ENCODE measurements at regions not wholly inside any gene's neighbourhood (a gene's known extent, or its start where the extent isn't known, plus 50 kb on each side); places are given as distances from the start of the nearest gene placed in this dataset.

DNA sequence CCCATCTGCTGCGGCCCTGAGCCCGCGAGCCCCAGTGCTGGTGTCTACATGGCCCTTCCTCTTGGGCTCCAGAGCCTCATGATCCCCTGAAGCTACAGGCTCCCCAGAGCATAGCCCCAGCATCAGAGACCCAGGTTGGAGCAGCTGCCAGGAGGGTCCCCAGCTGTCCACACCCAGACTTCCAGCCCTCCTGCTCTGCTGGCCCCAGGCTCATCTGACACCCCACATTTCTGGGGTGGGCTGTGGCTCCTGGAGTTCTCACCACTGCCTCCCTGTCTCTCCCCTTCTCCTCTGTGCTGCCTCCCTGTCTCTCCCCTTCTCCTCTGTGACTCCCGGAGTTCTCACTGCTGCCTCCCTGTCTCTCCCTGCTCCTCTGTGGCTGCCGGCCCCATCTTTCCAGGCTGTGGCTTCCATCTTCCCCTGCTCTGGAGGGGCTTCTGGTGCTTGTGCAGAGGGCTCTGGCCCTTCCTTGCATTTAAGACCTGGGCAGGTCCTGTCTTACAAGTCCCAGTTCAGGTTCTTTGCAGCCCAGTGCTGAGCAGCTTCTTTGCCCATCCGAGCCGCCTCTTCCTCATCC lies 108.1 kb downstream of the ERMARD start (continued):
- TF ChIP-seq, protein P1, sequence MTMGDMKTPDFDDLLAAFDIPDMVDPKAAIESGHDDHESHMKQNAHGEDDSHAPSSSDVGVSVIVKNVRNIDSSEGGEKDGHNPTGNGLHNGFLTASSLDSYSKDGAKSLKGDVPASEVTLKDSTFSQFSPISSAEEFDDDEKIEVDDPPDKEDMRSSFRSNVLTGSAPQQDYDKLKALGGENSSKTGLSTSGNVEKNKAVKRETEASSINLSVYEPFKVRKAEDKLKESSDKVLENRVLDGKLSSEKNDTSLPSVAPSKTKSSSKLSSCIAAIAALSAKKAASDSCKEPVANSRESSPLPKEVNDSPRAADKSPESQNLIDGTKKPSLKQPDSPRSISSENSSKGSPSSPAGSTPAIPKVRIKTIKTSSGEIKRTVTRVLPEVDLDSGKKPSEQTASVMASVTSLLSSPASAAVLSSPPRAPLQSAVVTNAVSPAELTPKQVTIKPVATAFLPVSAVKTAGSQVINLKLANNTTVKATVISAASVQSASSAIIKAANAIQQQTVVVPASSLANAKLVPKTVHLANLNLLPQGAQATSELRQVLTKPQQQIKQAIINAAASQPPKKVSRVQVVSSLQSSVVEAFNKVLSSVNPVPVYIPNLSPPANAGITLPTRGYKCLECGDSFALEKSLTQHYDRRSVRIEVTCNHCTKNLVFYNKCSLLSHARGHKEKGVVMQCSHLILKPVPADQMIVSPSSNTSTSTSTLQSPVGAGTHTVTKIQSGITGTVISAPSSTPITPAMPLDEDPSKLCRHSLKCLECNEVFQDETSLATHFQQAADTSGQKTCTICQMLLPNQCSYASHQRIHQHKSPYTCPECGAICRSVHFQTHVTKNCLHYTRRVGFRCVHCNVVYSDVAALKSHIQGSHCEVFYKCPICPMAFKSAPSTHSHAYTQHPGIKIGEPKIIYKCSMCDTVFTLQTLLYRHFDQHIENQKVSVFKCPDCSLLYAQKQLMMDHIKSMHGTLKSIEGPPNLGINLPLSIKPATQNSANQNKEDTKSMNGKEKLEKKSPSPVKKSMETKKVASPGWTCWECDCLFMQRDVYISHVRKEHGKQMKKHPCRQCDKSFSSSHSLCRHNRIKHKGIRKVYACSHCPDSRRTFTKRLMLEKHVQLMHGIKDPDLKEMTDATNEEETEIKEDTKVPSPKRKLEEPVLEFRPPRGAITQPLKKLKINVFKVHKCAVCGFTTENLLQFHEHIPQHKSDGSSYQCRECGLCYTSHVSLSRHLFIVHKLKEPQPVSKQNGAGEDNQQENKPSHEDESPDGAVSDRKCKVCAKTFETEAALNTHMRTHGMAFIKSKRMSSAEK (CRISPR knock-in tag; IDR thresholded peaks at IDR 0.05; ENCODE audit: borderline replicate concordance), result no peak
- TF ChIP-seq, protein P2, sequence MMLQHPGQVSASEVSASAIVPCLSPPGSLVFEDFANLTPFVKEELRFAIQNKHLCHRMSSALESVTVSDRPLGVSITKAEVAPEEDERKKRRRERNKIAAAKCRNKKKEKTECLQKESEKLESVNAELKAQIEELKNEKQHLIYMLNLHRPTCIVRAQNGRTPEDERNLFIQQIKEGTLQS (CRISPR knock-in tag; conservative IDR thresholded peaks at IDR 0.05), result no peak
- no peak for TF ChIP-seq NFATC4 (CRISPR knock-in tag; IDR thresholded peaks at IDR 0.05)
- no peak for TF ChIP-seq TEAD1 (CRISPR knock-in tag; IDR thresholded peaks at IDR 0.05)
- TF ChIP-seq, protein P3, sequence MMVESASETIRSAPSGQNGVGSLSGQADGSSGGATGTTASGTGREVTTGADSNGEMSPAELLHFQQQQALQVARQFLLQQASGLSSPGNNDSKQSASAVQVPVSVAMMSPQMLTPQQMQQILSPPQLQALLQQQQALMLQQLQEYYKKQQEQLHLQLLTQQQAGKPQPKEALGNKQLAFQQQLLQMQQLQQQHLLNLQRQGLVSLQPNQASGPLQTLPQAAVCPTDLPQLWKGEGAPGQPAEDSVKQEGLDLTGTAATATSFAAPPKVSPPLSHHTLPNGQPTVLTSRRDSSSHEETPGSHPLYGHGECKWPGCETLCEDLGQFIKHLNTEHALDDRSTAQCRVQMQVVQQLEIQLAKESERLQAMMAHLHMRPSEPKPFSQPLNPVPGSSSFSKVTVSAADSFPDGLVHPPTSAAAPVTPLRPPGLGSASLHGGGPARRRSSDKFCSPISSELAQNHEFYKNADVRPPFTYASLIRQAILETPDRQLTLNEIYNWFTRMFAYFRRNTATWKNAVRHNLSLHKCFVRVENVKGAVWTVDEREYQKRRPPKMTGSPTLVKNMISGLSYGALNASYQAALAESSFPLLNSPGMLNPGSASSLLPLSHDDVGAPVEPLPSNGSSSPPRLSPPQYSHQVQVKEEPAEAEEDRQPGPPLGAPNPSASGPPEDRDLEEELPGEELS (CRISPR knock-in tag; IDR thresholded peaks at IDR 0.05), result no peak
- no peak for TF ChIP-seq SMAD3 (CRISPR knock-in tag; IDR thresholded peaks at IDR 0.05; ENCODE audit: borderline replicate concordance)
- no peak for TF ChIP-seq SOX15 (CRISPR knock-in tag; IDR thresholded peaks at IDR 0.05)
- TF ChIP-seq, protein P4, sequence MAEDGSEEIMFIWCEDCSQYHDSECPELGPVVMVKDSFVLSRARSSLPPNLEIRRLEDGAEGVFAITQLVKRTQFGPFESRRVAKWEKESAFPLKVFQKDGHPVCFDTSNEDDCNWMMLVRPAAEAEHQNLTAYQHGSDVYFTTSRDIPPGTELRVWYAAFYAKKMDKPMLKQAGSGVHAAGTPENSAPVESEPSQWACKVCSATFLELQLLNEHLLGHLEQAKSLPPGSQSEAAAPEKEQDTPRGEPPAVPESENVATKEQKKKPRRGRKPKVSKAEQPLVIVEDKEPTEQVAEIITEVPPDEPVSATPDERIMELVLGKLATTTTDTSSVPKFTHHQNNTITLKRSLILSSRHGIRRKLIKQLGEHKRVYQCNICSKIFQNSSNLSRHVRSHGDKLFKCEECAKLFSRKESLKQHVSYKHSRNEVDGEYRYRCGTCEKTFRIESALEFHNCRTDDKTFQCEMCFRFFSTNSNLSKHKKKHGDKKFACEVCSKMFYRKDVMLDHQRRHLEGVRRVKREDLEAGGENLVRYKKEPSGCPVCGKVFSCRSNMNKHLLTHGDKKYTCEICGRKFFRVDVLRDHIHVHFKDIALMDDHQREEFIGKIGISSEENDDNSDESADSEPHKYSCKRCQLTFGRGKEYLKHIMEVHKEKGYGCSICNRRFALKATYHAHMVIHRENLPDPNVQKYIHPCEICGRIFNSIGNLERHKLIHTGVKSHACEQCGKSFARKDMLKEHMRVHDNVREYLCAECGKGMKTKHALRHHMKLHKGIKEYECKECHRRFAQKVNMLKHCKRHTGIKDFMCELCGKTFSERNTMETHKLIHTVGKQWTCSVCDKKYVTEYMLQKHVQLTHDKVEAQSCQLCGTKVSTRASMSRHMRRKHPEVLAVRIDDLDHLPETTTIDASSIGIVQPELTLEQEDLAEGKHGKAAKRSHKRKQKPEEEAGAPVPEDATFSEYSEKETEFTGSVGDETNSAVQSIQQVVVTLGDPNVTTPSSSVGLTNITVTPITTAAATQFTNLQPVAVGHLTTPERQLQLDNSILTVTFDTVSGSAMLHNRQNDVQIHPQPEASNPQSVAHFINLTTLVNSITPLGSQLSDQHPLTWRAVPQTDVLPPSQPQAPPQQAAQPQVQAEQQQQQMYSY (CRISPR knock-in tag; IDR thresholded peaks at IDR 0.05), result no peak

DNA sequence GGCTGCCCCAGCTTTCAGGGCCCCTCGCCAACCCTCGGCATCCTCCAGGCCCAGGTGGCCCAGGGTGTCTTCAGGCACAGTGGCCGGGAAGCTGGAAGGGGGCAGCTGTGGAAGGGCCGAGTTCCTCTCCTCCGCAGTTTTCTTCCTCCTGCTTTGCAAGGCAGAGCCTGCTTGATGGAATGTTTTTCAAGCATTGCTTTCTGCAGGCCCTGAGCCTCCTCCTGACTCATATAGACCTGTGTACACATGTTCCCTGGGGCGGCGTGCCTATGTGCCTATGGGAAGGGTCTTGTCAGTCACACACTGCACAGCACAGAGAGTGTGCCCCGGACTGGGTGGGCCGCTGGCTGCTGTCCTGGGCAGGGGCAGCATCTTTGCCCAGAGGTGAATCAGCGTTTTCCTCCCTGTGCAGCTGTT lies 107.5 kb downstream of the ERMARD start:
- H3K4me3 Mint-ChIP-seq, result no peak overlapping the region
- CTCF ChIA-PET, result interaction anchor here (2.3 kb wide), 1 partner anchor 27 kb away, joined by 7 read pairs; no protein-coding TSS in a partner anchor
- no peak for DNase-seq (ENCODE audit: low spot score)
- TF ChIP-seq, protein P5, sequence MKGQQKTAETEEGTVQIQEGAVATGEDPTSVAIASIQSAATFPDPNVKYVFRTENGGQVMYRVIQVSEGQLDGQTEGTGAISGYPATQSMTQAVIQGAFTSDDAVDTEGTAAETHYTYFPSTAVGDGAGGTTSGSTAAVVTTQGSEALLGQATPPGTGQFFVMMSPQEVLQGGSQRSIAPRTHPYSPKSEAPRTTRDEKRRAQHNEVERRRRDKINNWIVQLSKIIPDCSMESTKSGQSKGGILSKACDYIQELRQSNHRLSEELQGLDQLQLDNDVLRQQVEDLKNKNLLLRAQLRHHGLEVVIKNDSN (CRISPR knock-in tag; IDR thresholded peaks at IDR 0.05), result no peak
- TF ChIP-seq JAZF1 (CRISPR knock-in tag; IDR thresholded peaks at IDR 0.05), result no peak
- TF ChIP-seq TCF7 (CRISPR knock-in tag; IDR thresholded peaks at IDR 0.05; ENCODE audit: low read depth), result no peak
- TF ChIP-seq, protein P6, sequence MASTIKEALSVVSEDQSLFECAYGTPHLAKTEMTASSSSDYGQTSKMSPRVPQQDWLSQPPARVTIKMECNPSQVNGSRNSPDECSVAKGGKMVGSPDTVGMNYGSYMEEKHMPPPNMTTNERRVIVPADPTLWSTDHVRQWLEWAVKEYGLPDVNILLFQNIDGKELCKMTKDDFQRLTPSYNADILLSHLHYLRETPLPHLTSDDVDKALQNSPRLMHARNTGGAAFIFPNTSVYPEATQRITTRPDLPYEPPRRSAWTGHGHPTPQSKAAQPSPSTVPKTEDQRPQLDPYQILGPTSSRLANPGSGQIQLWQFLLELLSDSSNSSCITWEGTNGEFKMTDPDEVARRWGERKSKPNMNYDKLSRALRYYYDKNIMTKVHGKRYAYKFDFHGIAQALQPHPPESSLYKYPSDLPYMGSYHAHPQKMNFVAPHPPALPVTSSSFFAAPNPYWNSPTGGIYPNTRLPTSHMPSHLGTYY (CRISPR knock-in tag; IDR thresholded peaks at IDR 0.05), result no peak
- TF ChIP-seq, protein P7, sequence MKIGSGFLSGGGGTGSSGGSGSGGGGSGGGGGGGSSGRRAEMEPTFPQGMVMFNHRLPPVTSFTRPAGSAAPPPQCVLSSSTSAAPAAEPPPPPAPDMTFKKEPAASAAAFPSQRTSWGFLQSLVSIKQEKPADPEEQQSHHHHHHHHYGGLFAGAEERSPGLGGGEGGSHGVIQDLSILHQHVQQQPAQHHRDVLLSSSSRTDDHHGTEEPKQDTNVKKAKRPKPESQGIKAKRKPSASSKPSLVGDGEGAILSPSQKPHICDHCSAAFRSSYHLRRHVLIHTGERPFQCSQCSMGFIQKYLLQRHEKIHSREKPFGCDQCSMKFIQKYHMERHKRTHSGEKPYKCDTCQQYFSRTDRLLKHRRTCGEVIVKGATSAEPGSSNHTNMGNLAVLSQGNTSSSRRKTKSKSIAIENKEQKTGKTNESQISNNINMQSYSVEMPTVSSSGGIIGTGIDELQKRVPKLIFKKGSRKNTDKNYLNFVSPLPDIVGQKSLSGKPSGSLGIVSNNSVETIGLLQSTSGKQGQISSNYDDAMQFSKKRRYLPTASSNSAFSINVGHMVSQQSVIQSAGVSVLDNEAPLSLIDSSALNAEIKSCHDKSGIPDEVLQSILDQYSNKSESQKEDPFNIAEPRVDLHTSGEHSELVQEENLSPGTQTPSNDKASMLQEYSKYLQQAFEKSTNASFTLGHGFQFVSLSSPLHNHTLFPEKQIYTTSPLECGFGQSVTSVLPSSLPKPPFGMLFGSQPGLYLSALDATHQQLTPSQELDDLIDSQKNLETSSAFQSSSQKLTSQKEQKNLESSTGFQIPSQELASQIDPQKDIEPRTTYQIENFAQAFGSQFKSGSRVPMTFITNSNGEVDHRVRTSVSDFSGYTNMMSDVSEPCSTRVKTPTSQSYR (CRISPR knock-in tag; IDR thresholded peaks at IDR 0.05), result no peak
- TF ChIP-seq, protein P8, sequence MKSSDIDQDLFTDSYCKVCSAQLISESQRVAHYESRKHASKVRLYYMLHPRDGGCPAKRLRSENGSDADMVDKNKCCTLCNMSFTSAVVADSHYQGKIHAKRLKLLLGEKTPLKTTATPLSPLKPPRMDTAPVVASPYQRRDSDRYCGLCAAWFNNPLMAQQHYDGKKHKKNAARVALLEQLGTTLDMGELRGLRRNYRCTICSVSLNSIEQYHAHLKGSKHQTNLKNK (CRISPR knock-in tag; IDR thresholded peaks at IDR 0.05), result no peak
- TF ChIP-seq, protein P9, sequence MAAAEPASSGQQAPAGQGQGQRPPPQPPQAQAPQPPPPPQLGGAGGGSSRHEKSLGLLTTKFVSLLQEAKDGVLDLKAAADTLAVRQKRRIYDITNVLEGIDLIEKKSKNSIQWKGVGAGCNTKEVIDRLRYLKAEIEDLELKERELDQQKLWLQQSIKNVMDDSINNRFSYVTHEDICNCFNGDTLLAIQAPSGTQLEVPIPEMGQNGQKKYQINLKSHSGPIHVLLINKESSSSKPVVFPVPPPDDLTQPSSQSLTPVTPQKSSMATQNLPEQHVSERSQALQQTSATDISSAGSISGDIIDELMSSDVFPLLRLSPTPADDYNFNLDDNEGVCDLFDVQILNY (CRISPR knock-in tag; IDR thresholded peaks at IDR 0.05), result no peak
- no peak for TF ChIP-seq ATF1 (CRISPR knock-in tag; IDR thresholded peaks at IDR 0.05)
- TF ChIP-seq, protein P10, sequence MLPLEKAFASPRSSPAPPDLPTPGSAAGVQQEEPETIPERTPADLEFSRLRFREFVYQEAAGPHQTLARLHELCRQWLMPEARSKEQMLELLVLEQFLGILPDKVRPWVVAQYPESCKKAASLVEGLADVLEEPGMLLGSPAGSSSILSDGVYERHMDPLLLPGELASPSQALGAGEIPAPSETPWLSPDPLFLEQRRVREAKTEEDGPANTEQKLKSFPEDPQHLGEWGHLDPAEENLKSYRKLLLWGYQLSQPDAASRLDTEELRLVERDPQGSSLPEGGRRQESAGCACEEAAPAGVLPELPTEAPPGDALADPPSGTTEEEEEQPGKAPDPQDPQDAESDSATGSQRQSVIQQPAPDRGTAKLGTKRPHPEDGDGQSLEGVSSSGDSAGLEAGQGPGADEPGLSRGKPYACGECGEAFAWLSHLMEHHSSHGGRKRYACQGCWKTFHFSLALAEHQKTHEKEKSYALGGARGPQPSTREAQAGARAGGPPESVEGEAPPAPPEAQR (CRISPR knock-in tag; IDR thresholded peaks at IDR 0.05), result no peak

More for the DNA sequence above, 107.5 kb downstream of the ERMARD start:
- no peak for ATAC-seq
- H3K27ac Mint-ChIP-seq, result no peak overlapping the region
- no peaks in the 10 kb centered on the region for H3K4me1 Mint-ChIP-seq
- H3K9me3 Mint-ChIP-seq, result peaks cover 34% of the 10 kb centered on the region
- no peaks in the 10 kb centered on the region for H3K27me3 Mint-ChIP-seq (ENCODE audit: low read depth)
- H3K36me3 Mint-ChIP-seq, result peaks cover 12% of the 10 kb centered on the region
- POLR2A ChIA-PET, result no interaction called here

Measured in WTC11 (cell line).